ENCODE measurements at regions not wholly inside any gene's neighbourhood (a gene's known extent, or its start where the extent isn't known, plus 50 kb on each side); places are given as distances from the start of the nearest gene placed in this dataset.

GRCh38 chr2:222115296-222115695, 183.5 kb downstream of the PAX3 start:
- no peak for TF ChIP-seq CTCF (conservative IDR thresholded peaks at IDR 0.05 in 1 of 2, IDR thresholded peaks at IDR 0.05 in 1 of 2; ENCODE audit: extremely low read depth in 1 of 2, insufficient read depth in 1 of 2, low read depth in 1 of 2, low read length in 2 of 2)
- TF ChIP-seq EZH2 (IDR thresholded peaks at IDR 0.05; ENCODE audit: borderline replicate concordance, low read length), result no peak

Measured in mammary epithelial cell (primary cell).